ENCODE measurements at regions not wholly inside any gene's neighbourhood (a gene's known extent, or its start where the extent isn't known, plus 50 kb on each side); places are given as distances from the start of the nearest gene placed in this dataset.

DNA sequence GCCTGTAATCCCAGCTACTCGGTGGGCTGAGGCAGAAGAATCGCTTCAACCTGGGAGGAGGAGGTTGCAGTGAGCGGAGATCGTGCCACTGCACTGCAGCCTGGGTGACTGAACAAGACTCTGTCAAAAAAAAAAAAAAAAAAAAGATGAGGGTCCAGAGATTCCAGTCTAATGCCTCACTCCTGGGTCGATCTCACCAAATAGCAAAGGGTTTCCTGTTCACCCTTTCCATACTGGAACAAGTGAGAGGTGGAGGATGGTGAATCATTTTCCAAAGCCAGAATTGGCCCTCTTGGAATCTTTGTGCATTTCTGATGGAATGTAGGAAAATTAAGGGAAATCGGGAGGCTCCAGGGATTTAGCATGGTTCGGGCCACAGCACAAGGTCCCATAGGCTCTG is 58.1 kb upstream of the ZNF648 start:
- no peak overlapping the region for H3K4me3 ChIP-seq (ENCODE audit: control insufficient read depth, low read depth, low read length)
- no peak for DNase-seq (ENCODE audit: low read depth)
- TF ChIP-seq, protein P1, sequence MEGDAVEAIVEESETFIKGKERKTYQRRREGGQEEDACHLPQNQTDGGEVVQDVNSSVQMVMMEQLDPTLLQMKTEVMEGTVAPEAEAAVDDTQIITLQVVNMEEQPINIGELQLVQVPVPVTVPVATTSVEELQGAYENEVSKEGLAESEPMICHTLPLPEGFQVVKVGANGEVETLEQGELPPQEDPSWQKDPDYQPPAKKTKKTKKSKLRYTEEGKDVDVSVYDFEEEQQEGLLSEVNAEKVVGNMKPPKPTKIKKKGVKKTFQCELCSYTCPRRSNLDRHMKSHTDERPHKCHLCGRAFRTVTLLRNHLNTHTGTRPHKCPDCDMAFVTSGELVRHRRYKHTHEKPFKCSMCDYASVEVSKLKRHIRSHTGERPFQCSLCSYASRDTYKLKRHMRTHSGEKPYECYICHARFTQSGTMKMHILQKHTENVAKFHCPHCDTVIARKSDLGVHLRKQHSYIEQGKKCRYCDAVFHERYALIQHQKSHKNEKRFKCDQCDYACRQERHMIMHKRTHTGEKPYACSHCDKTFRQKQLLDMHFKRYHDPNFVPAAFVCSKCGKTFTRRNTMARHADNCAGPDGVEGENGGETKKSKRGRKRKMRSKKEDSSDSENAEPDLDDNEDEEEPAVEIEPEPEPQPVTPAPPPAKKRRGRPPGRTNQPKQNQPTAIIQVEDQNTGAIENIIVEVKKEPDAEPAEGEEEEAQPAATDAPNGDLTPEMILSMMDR (IDR thresholded peaks at IDR 0.05; ENCODE audit: control insufficient read depth, insufficient read depth, low read depth, low read length, missing control alignments): no peak

DNA sequence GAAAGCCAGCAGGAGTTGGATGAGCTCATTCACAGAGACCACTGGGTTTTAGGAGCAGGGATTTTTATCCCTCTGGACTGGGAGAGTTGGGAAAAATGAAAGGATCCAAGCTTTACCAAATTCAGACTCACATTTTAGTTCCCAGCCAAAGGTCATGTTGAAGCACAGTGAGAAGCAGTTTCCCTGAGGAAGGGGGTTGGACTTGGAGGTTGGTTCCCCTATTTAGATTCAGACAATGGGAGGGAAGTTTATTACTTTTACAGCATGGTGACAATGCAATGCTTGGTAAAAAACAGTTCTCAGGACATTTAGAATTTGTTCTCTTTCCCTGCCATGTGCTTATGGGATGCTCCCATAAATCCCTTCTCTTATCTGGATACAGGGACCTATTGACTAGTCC is 57.3 kb upstream of the ZNF648 start:
- no peak overlapping the region for H3K4me3 ChIP-seq (ENCODE audit: control insufficient read depth, low read depth, low read length)
- TF ChIP-seq, protein P1 (IDR thresholded peaks at IDR 0.05; ENCODE audit: control insufficient read depth, insufficient read depth, low read depth, low read length, missing control alignments): no peak
- no peak for DNase-seq (ENCODE audit: low read depth)

DNA sequence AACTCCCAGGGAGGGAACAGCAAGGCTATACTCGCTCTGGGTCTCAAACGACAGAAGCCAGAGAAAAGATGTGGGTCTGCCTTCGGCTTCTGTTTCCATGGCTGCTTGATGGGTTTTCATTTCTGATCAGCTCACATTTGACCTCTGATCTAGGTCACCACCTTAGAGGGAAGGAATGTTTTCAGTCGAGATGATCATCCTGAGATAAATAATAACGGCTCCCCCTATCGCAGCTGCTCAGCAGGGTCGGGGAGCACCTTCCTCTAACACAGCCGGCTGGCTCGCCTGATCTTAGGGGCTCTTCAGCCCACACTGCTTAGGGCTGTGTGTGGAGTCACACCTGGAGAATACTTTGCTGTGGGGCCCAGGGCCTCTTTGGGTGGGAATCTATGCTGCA is 53.1 kb upstream of the ZNF648 start:
- TF ChIP-seq, protein P1 (IDR thresholded peaks at IDR 0.05; ENCODE audit: control insufficient read depth, insufficient read depth, low read depth, low read length, missing control alignments): no peak
- no peak for DNase-seq (ENCODE audit: low read depth)
- H3K4me3 ChIP-seq (ENCODE audit: control insufficient read depth, low read depth, low read length): no peak overlapping the region

DNA sequence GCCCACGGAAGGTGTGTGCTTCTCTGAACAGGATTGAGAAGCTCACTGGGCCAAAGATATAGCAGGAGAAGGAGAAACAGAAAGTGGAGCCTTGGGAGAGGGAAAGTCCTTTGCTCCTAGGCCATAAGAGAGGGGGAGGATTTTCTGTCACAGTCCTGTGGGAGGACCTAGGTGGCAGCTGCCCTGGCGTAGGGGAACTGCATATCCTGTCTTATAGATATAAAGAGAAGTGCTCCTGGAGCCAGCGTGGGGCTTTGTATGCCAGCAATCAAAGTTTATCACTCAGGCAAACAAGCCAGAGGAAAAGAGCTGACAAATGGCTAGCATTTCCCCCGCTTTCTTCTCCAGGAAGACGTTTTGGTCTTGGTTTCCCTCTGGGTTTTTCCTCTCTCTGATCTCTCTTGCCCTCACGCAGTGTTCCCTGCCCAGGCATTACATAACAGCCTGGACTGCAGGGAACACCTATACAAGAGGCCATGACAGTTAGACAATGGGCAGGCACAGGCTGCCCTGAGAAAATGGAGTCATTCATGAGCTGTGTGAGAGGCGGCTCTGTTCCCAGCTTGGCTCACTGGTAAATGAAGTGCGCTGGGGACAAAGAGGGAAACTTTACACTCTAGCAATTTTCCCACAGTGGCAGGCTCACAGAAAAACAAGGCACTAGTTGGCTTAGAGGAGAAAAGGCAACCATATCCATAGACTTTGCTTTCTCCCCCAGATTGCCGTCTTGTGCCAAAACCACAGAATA is 52.5 kb upstream of the ZNF648 start:
- H3K4me3 ChIP-seq (ENCODE audit: control insufficient read depth, low read depth, low read length): no peak overlapping the region
- no peak for DNase-seq (ENCODE audit: low read depth)
- TF ChIP-seq, protein P1 (IDR thresholded peaks at IDR 0.05; ENCODE audit: control insufficient read depth, insufficient read depth, low read depth, low read length, missing control alignments): no peak

DNA sequence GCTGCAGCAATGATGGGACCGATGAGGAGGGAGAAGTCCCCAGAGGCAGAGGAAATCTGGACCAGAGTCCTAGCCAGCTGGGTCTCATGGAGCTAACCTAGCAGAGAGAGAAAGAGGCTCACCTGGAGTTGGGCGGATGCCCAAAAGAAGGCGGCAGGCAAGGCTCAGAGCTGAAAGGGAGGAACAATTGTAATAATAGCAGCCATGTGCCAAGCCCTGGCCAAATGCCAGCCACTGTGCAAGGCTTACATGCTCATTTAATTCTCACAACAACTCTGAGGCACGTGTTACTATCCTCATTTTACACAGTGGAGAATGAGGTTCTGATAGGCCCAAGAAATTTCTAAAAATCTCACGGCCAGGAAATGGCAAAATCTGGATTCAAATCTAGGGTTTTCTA is 50.0 kb upstream of the ZNF648 start:
- TF ChIP-seq, protein P1 (IDR thresholded peaks at IDR 0.05; ENCODE audit: control insufficient read depth, insufficient read depth, low read depth, low read length, missing control alignments): no peak
- no peak for DNase-seq (ENCODE audit: low read depth)
- H3K4me3 ChIP-seq (ENCODE audit: control insufficient read depth, low read depth, low read length): no peak overlapping the region
